Esophagus muscularis mucosa (tissue), 3 donors: ENCODE measurements at regions not wholly inside any gene's neighbourhood (a gene's known extent, or its start where the extent isn't known, plus 50 kb on each side); places are given as distances from the start of the nearest gene placed in this dataset.

Experiments
- CTCF ChIP-seq, 3 experiments: fragments of 200-600 bp in 2 of 3; fragments of 450-650 bp in 1 of 3; sonication (generic) in 2 of 3; IDR thresholded peaks; one replicate each; pipeline ENCODE4 v1.5.1; 2017 to 2019; ENCODE audit warnings: antibody characterized with exemption in 3 of 3, mild to moderate bottlenecking in 2 of 3, moderate library complexity in 1 of 3
- POLR2A ChIP-seq: fragments of 450-650 bp; IDR thresholded peaks from one replicate; pipeline ENCODE4 v1.6.1; 2017; ENCODE audit warnings: antibody characterized with exemption, moderate library complexity, mild to moderate bottlenecking, low read depth

GRCh38 chr21:16740511-16740910 lies 772.3 kb upstream of the CXADR start:
- no peak for TF ChIP-seq CTCF (IDR thresholded peaks at IDR 0.05)
- no peak for TF ChIP-seq POLR2A
